ENCODE measurements at regions not wholly inside any gene's neighbourhood (a gene's known extent, or its start where the extent isn't known, plus 50 kb on each side); places are given as distances from the start of the nearest gene placed in this dataset.

GRCh38 chr3:94423578-94423977, 360.7 kb downstream of the NSUN3 start:
- TF ChIP-seq CTCF (conservative IDR thresholded peaks at IDR 0.05; ENCODE audit: low read depth in 2 of 2) (no peak), ETS1 (IDR thresholded peaks at IDR 0.05) (no peak), EZH2phosphoT487 (IDR thresholded peaks at IDR 0.05; ENCODE audit: unreplicated experiment) (no peak), POLR2AphosphoS5 (IDR thresholded peaks at IDR 0.05; ENCODE audit: low read depth) (no peak)

Data from GM23338 (cell line).